Neural cell (in vitro differentiated cells): ENCODE measurements at regions not wholly inside any gene's neighbourhood (a gene's known extent, or its start where the extent isn't known, plus 50 kb on each side); places are given as distances from the start of the nearest gene placed in this dataset.

Experiments
- H2AFZ ChIP-seq: fragments of 200-600, 300-800 bp; sonication (generic), shearing (Covaris generic); 2 replicates; pipeline ENCODE4 v1.6.0; 2014; ENCODE audit warnings: low read depth, mild to moderate bottlenecking, antibody characterized with exemption, low read length, moderate library complexity
- H3F3A ChIP-seq: fragments of 200-600 bp; shearing (Covaris generic); 2 replicates; pipeline ENCODE4 v1.6.1; 2016; ENCODE audit warnings: mild to moderate bottlenecking, moderate library complexity, mixed read lengths, antibody characterized with exemption, low read length; ENCODE audit not compliant: insufficient read depth, poor library complexity, severe bottlenecking
- H3K27ac ChIP-seq: fragments of 200-600, 300-800 bp; sonication (generic), shearing (Covaris generic); 2 replicates; pipeline ENCODE4 v1.5.1; 2014; ENCODE audit warnings: mild to moderate bottlenecking, low read length, moderate library complexity
- H3K27me3 ChIP-seq: fragments of 300-800, 200-600 bp; sonication (generic), shearing (Covaris generic); 2 replicates; pipeline ENCODE4 v1.6.0; 2014; ENCODE audit warnings: mild to moderate bottlenecking, low read depth, low read length, moderate library complexity; ENCODE audit not compliant: insufficient read depth
- H3K36me3 ChIP-seq: fragments of 300-800, 200-600 bp; sonication (generic), shearing (Covaris generic); 2 replicates; pipeline ENCODE4 v1.5.1; 2014; ENCODE audit warnings: mild to moderate bottlenecking, antibody characterized with exemption, low read length, moderate library complexity; ENCODE audit not compliant: insufficient read depth
- H3K4me2 ChIP-seq: fragments of 300-800, 200-600 bp; sonication (generic), shearing (Covaris generic); 2 replicates; pipeline ENCODE4 v1.6.0; 2014; ENCODE audit warnings: mild to moderate bottlenecking, low read length
- H3K4me3 ChIP-seq: fragments of 300-800, 200-600 bp; sonication (generic), shearing (Covaris generic); 2 replicates; pipeline ENCODE4 v1.5.1; 2014; ENCODE audit warnings: mild to moderate bottlenecking, low read length, moderate library complexity
- H3K79me2 ChIP-seq: fragments of 200-600 bp; shearing (Covaris generic); replicated peaks from 2 replicates; pipeline ENCODE4 v1.6.0; 2014; ENCODE audit warnings: mild to moderate bottlenecking, low read length, moderate library complexity; ENCODE audit not compliant: insufficient read depth
- H3K9ac ChIP-seq: fragments of 300-800, 200-600 bp; sonication (generic), shearing (Covaris generic); 2 replicates; pipeline ENCODE4 v1.6.1; 2016; ENCODE audit warnings: mild to moderate bottlenecking, low read length, mixed read lengths
- H3K9me2 ChIP-seq: fragments of 200-600 bp; shearing (Covaris generic); 2 replicates; pipeline ENCODE4 v1.6.1; 2016; ENCODE audit warnings: mild to moderate bottlenecking, low read length, mixed read lengths; ENCODE audit not compliant: insufficient read depth
- H3K9me3 ChIP-seq: fragments of 200-600, 300-800 bp; sonication (generic), shearing (Covaris generic); 2 replicates; pipeline ENCODE4 v1.6.1; 2016; ENCODE audit warnings: mild to moderate bottlenecking, mixed run types, low read length, moderate library complexity, mixed read lengths
- H4K20me1 ChIP-seq: fragments of 200-600 bp; shearing (Covaris generic); 2 replicates; pipeline ENCODE4 v1.6.1; 2016; ENCODE audit warnings: mild to moderate bottlenecking, mixed run types; ENCODE audit not compliant: insufficient read depth
- CTCF ChIP-seq: fragments of 450-650 bp; IDR thresholded peaks from 2 replicates; pipeline ENCODE4 v1.5.1; 2014; ENCODE audit warnings: antibody characterized with exemption, mild to moderate bottlenecking, moderate library complexity; ENCODE audit not compliant: poor library complexity, severe bottlenecking
- EP300 ChIP-seq: fragments of 450-650 bp; conservative IDR thresholded peaks from 2 replicates; pipeline ENCODE4 v1.6.1; 2014; ENCODE audit warnings: antibody characterized with exemption, mild to moderate bottlenecking, moderate library complexity; ENCODE audit not compliant: poor library complexity, severe bottlenecking
- EZH2 ChIP-seq: fragments of 200-600, 300-800 bp; shearing (Covaris generic), sonication (generic); IDR thresholded peaks from 2 replicates; pipeline ENCODE4 v1.6.1; 2014; ENCODE audit warnings: antibody characterized with exemption, low read length, borderline replicate concordance, mild to moderate bottlenecking; ENCODE audit not compliant: insufficient read depth, poor library complexity, severe bottlenecking
- MXI1 ChIP-seq: fragments of 450-650 bp; conservative IDR thresholded peaks from 2 replicates; pipeline ENCODE4 v1.6.1; 2014; ENCODE audit warnings: antibody characterized with exemption, mild to moderate bottlenecking; ENCODE audit not compliant: poor library complexity, severe bottlenecking
- POLR2AphosphoS5 ChIP-seq: IDR thresholded peaks from 2 replicates; pipeline ENCODE4 v1.6.1; 2012
- RAD21 ChIP-seq: fragments of 450-650 bp; conservative IDR thresholded peaks from 2 replicates; pipeline ENCODE4 v1.6.1; 2014; ENCODE audit warnings: antibody characterized with exemption, mild to moderate bottlenecking, moderate library complexity
- SMC3 ChIP-seq: fragments of 450-650 bp; conservative IDR thresholded peaks from 2 replicates; pipeline ENCODE4 v1.6.1; 2014; ENCODE audit warnings: antibody characterized with exemption, mild to moderate bottlenecking, moderate library complexity; ENCODE audit not compliant: poor library complexity
- TAF1 ChIP-seq: IDR thresholded peaks from 2 replicates; pipeline ENCODE4 v1.6.1; 2012; ENCODE audit warnings: low read depth
- TF ChIP-seq, protein P1 (sequence below): IDR thresholded peaks from 2 replicates; pipeline ENCODE4 v1.6.1; 2012; ENCODE audit warnings: borderline replicate concordance

DNA sequence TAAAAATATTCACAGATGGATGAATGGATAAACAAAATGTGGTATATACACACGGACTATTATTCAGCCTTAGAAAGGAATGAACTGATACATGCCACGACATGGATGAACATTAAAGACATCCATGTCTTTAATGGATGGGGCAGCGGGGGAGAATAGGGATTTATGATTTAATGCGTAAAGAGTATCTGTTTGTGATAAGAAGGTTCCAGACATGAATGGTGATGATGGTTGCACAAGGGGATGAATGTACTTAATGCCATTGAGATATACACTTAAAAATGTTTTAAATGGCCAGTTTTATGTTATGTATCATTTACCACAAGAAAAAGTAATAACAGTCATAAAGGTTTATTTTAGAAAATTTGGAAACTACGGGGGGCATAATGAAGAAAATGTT, 108.6 kb upstream of the WLS start:
- no peaks in the 10 kb centered on the region for H3F3A ChIP-seq
- no peak overlapping the region for H3K4me2 ChIP-seq
- H3K9me2 ChIP-seq: no peaks in the 10 kb centered on the region
- no peak overlapping the region for H3K9ac ChIP-seq
- no peak overlapping the region for H3K27ac ChIP-seq
- H3K36me3 ChIP-seq: no peaks in the 10 kb centered on the region
- no peaks in the 10 kb centered on the region for H3K79me2 ChIP-seq
- no peaks in the 10 kb centered on the region for H3K27me3 ChIP-seq
- no peak overlapping the region for H3K4me3 ChIP-seq
- TF ChIP-seq MXI1 (no peak), EZH2 (no peak), SMC3 (no peak), RAD21 (no peak), EP300 (no peak), TAF1 (no peak)
- no peaks in the 10 kb centered on the region for H3K9me3 ChIP-seq
- no peak overlapping the region for H2AFZ ChIP-seq
- H4K20me1 ChIP-seq: no peaks in the 10 kb centered on the region

GRCh38 chr1:68339505-68339904, 107.2 kb upstream of the WLS start:
- H3K36me3 ChIP-seq: no peaks in the 10 kb centered on the region
- TF ChIP-seq CTCF (no peak), RAD21 (no peak), MXI1 (no peak), EP300 (no peak), TAF1 (no peak), POLR2AphosphoS5 (no peak), SMC3 (no peak)
- TF ChIP-seq, protein P1, sequence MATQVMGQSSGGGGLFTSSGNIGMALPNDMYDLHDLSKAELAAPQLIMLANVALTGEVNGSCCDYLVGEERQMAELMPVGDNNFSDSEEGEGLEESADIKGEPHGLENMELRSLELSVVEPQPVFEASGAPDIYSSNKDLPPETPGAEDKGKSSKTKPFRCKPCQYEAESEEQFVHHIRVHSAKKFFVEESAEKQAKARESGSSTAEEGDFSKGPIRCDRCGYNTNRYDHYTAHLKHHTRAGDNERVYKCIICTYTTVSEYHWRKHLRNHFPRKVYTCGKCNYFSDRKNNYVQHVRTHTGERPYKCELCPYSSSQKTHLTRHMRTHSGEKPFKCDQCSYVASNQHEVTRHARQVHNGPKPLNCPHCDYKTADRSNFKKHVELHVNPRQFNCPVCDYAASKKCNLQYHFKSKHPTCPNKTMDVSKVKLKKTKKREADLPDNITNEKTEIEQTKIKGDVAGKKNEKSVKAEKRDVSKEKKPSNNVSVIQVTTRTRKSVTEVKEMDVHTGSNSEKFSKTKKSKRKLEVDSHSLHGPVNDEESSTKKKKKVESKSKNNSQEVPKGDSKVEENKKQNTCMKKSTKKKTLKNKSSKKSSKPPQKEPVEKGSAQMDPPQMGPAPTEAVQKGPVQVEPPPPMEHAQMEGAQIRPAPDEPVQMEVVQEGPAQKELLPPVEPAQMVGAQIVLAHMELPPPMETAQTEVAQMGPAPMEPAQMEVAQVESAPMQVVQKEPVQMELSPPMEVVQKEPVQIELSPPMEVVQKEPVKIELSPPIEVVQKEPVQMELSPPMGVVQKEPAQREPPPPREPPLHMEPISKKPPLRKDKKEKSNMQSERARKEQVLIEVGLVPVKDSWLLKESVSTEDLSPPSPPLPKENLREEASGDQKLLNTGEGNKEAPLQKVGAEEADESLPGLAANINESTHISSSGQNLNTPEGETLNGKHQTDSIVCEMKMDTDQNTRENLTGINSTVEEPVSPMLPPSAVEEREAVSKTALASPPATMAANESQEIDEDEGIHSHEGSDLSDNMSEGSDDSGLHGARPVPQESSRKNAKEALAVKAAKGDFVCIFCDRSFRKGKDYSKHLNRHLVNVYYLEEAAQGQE: no peak
- no peak overlapping the region for H2AFZ ChIP-seq

GRCh38 chr1:68338081-68338480, 105.8 kb upstream of the WLS start:
- H3K4me2 ChIP-seq: no peak overlapping the region
- TF ChIP-seq RAD21 (no peak), POLR2AphosphoS5 (no peak), TAF1 (no peak), MXI1 (no peak), CTCF (no peak), EP300 (no peak), EZH2 (no peak), SMC3 (no peak)
- TF ChIP-seq, protein P1: no peak
- no peak overlapping the region for H3K9ac ChIP-seq
- H3K27me3 ChIP-seq: no peaks in the 10 kb centered on the region
- H3K9me2 ChIP-seq: no peaks in the 10 kb centered on the region
- H3K36me3 ChIP-seq: no peaks in the 10 kb centered on the region
- H3K4me3 ChIP-seq: no peak overlapping the region
- H3K9me3 ChIP-seq: no peaks in the 10 kb centered on the region
- no peaks in the 10 kb centered on the region for H3F3A ChIP-seq
- H3K27ac ChIP-seq: no peak overlapping the region
- no peak overlapping the region for H2AFZ ChIP-seq
- H3K79me2 ChIP-seq: no peaks in the 10 kb centered on the region
- no peaks in the 10 kb centered on the region for H4K20me1 ChIP-seq

More at GRCh38 chr1:68339505-68339904, 107.2 kb upstream of the WLS start:
- no peaks in the 10 kb centered on the region for H3K9me2 ChIP-seq
- no peak overlapping the region for H3K4me2 ChIP-seq
- H4K20me1 ChIP-seq: no peaks in the 10 kb centered on the region
- no peak overlapping the region for H3K4me3 ChIP-seq
- no peak overlapping the region for H3K27ac ChIP-seq
- H3K9me3 ChIP-seq: no peaks in the 10 kb centered on the region
- H3K79me2 ChIP-seq: no peaks in the 10 kb centered on the region
- H3K9ac ChIP-seq: no peak overlapping the region
- H3K27me3 ChIP-seq: no peaks in the 10 kb centered on the region
- H3F3A ChIP-seq: no peaks in the 10 kb centered on the region
